ENCODE measurements at regions not wholly inside any gene's neighbourhood (a gene's known extent, or its start where the extent isn't known, plus 50 kb on each side); places are given as distances from the start of the nearest gene placed in this dataset.

DNA sequence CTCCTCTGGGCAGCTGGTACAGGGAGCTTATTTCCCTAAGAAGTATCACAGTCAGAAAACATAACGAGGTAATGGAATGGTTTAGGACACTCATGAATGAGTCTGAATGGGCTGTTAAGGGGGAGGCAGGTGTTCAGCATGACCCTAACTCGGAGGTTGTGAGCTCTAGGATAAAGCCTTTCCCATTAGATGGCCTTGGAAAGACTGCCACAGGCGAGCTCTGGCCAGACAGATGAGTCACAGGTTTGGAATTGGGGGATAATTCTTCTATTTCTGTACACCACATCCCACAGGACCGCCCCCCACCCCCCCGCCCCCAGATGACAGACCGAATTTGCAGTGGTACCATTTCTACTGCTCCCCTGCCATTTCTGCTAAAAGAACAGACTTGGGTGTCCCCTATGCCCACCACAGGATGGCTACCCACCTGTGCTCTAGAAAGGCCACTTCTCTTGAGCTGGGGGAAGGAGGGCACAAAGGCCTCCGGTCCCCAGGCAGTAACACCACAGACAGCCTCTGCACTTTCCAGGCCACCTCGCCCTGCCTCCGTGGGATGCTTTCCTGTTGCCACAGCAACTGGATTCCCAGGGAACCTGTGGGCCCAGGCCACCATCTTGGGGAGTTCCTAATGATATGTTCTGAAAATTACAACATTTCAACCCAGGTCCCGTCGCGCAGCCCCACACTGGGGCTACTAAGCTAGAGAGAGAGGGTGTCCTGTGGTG lies 76.7 kb downstream of the TRIM29 start:
- DNase-seq (ENCODE audit: low spot score in 2 of 2) (no peak), FAIRE-seq (no peak)

DNA sequence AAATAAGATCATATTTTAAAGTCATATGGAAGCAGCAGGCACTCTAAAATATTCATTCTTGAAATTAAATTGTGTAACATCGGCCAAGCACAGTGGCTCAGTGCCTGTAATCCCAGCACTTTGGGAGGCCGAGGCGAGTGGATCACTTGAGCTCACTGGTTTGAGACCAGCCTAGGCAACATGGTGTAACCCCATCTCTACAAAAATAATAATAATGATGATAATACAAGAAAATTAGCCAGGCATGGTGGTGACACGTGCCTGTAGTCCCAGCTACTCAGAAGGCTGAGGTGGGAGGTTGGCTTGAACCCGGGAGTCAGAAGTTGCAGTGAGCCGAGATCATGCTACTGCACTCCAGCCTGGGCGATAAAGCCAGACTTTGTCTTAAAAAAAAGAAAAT lies 77.4 kb downstream of the TRIM29 start:
- FAIRE-seq (no peak), DNase-seq (ENCODE audit: low spot score in 2 of 2) (no peak)

DNA sequence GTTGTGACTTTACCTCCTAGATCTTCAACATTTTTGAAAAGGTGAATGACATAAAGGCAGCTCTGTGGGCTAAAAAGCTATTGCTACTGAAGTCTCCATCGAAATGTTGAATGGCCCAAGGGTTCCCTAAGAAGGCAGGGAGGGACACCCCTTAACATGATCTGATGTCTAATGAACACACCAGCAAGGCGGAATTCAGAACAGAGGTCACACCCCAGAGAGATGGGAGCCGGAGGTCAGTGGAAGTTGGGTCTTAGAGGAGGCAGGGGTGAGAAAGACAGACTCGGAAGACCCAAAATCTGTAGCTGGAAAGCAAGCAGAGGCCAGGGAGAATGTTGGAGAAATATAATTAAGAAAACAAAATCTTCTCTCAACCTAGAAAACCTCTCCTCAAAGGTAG lies 79.0 kb downstream of the TRIM29 start:
- FAIRE-seq, result no peak
- no peak for DNase-seq (ENCODE audit: low spot score in 2 of 2)

DNA sequence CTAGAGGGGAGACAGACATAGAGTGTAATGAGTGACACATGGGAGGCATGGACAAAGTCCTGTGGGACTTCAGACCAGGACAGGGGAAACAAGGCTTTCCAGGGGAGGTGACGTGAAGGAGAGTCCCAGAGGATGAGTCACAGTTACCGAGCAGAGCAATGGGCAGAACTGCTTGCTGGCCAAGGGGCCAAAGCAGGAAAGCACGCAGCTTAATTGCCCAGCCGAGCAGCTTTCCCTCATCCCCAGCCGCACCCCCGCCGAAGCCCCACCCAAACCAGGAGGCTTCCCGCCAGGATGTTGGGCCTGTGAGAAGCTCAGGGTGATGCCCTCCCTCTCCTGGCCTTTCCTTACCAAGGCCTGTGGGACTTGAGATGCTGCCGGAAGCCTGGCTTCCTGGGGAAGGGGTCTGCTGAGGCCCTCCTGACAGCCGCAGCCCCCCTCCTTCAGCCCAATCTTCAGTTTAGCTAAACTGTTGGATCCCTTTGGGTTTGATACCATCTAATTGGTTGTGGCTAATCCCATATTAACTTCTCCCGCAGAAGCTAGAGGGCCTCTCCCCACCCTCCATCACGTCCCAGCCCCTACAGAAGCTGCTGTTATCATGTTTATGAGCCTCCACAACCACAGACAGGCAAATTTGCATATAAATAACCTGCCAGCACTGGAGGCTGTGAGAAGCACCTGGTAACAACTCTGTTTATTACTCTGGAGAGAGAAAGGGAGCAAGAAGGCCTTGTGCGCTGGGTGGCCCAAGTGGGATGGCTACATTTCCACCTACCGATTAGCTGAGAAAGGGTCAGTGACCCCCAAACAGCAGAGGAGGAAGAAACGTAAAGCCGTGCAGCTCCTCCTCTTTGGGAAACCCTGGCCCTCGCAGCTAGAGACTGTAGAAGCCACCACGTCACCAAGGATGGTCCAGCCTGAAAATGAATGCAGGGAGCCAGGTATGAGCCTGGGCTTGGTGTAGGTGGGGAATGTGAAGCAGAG lies 80.0 kb downstream of the TRIM29 start:
- no peak for DNase-seq (ENCODE audit: low spot score in 2 of 2)
- FAIRE-seq, result no peak

DNA sequence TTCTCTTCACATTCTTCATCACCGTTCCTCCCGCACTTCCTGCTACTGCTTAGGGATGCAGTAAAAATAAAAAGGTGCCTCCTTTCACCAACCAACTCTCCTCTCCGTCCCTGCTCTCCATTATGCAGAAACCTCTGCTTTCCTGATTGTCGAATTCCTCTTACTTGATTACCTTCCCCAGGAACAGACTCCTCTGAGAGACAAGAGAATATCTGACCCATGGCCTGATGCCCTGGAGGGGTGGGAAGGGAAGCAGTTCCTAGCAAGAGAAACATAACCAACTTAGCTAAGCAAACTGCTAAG lies 80.9 kb downstream of the TRIM29 start:
- FAIRE-seq, result no peak
- no peak for DNase-seq (ENCODE audit: low spot score in 2 of 2)

DNA sequence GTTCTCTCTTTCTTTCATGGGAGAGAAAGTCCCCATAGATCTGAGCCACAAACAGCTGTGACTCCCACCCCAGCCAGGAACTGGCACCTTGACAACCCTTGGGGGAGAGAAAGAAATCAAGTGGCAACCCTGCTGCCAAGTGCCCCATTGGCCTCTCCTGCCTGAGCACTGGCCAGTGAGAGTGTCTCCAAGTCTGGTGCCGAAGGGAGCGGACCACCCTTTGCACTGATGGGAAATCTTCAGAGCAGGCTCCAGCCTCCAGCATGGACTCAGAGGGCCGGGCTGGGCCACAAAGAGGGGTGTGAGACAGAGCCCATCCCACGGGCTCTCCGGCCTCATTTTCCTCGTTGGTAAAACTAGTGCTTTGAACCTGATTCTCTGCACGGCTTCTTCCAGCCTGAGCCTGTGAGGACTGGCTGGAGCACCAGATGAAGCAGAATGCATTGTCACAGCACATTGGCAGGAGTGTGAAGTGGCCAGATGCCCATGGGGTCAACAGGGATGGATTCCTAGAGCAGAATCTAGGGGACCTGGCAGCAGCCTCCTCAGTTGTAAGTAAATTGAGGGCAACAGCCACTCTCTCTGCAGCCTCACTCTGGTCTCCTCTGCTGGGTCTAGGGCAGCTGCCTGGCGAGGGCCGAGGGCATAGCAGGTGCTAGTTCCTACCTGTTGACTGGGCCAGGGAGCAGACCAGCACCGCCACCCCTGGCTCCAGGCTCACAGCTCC lies 81.4 kb downstream of the TRIM29 start:
- no peak for DNase-seq (ENCODE audit: low spot score in 2 of 2)
- FAIRE-seq, result no peak

DNA sequence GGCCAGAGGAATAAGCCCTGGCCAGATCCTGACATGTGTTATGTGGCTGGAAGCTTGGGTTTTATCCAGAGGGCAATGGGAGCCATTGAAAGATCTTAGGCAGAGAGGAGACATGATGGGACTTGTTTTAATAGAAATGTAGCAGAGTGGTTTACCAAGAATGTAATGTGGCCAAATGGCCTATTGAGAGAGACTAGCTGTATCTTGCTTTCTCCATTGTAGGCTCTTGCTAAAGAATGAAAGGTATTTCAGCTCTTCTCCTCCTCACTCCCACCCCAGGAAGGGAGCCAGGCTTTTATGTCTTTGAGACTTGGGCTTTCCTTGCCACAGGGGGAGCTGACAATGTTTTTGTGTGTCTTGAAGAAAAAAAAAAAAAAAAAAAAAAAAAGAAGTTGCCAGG lies 82.3 kb downstream of the TRIM29 start:
- DNase-seq (ENCODE audit: low spot score in 2 of 2) (no peak), FAIRE-seq (no peak)

DNA sequence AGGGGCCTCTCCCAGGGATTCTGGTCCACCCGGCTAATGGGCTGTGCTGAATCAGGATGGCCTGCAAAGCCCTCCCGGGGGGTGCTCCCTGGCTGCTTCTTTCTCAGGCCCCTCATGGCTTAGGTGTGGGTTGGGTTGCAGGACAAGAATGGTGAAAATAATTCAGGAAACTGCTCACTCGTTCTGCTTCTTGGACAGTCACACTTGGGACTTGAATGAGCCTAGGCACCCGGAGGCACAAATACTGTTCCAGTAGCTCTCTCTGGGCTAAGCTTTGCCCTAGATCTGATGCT lies 83.2 kb downstream of the TRIM29 start:
- no peak for FAIRE-seq

DNA sequence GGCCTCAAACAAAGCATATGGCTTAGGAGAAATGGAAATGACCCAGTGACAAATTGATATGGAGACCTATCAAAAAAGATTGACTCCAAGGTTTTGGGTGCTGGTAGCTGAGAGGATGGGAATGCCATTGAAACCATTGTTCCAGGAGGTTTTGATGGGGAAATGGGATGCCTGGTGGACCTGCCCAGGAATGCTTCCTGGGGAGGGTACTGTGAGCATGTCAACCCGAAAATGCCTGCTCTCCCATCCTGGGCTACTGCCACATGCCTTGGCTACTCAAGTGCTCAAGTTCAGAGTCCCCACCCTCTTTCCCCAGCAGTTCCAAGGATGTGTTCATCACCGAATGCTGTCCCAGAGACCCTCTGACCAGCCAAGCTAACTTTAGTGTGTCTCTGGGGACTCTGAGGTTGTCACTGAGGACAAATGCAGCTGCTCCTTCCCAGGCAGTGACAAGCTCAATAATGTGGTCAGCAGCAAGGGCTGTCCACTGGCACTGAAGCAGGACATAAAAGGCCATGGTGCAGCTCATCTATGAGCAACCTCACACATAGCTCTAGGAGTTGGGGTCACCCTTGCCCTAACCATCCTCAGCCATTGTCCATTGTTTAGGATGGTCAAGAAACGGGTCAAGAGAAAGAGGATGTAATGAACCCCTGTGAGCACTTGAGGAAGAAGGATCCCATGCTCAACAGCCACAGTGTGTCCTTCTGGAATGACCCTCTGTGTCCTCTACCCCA lies 83.7 kb downstream of the TRIM29 start:
- FAIRE-seq, result no peak
- no peak for DNase-seq (ENCODE audit: low spot score in 2 of 2)

More for the DNA sequence above, 83.2 kb downstream of the TRIM29 start:
- DNase-seq (ENCODE audit: low spot score in 2 of 2), result no peak

DNA sequence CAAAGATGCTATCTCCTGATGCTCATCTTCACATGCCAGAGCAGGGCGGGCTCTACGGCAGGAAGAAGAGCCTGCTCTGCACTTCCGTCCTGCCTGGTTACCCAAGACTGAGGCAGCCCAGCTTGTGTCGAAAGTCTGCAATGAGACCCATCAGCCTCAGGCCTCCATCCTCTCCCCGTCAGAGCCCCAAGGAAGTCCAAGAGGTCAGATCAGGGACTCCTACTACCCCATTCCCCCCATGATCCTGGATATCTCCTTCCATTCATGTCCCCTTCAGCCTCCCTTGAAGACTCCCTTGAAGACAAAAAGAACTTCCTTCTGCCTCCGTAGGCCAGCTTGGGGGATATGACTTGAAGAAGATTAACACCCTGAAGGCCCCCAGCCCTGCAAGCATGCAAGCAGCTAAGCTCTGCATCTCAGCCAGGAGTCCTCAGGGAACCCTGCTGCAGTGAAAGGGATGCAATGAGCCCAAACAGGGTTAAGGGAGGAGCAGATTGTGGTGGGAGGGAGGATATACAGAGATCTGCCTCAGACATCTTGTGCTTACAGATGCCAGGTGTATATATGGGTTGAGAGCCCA lies 85.6 kb downstream of the TRIM29 start:
- no peak for FAIRE-seq
- DNase-seq (ENCODE audit: low spot score in 2 of 2), result no peak

DNA sequence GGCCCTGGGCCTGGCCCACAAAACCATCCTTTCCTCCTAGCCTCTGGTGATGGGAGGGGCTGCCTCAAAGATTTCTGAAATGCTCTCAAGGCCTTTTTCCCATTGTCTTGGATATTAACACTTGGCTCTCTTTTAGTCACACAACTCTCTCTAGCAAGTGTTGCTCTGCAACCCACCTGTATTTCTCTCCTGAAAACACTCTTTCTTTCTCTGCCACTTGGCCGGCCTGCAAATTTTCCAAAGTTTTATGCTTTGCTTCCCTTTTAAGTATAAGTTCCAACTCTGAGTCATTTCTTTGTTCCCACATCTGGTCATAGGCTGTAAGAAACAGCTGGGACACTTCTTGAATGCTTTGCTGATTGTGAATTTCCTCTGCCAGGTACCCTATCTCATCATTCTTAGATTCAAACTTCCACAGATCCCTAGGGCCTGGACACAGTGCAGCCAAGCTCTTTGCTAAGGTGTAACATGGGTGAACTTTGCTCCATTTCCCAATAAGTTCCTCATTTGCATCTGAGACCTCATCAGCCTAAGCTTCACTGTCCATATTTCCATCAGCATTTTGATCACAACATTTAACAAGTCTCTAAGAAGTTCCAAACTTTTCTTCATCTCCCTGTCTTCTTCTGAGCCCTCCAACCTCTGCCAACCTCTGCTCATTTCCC lies 93.8 kb downstream of the TRIM29 start:
- DNase-seq (ENCODE audit: low spot score in 2 of 2) (no peak), FAIRE-seq (no peak)

DNA sequence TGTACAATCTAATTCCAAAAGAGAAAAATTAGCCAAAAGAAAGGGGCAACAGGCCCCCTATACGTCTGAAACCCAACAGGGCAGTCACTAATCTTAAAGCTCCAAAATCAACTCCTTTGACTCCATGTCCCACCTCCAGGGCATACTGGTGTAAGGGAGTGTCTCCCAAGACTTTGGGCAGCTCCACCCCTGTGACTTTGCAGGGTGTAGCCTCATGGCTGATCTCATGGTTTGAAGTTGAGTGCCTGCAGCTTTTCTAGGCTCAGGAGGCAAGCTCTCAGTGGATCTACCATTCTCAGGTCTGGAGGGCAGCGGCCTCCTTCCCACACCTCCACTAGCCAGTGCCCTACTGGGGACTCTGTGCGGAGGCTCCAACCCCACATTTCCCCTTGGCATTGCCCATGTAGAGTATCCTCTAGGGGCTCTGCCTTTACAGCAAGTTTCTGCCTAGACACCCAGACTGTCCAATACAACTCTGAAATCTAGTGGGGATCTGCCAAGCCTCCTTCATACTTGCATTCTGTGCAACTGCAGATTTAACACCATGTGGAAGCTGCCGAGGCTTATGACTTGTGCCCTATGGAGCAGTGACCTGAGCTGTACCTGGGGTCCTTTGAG lies 94.5 kb downstream of the TRIM29 start:
- DNase-seq (ENCODE audit: low spot score in 2 of 2), result no peak
- FAIRE-seq, result no peak

DNA sequence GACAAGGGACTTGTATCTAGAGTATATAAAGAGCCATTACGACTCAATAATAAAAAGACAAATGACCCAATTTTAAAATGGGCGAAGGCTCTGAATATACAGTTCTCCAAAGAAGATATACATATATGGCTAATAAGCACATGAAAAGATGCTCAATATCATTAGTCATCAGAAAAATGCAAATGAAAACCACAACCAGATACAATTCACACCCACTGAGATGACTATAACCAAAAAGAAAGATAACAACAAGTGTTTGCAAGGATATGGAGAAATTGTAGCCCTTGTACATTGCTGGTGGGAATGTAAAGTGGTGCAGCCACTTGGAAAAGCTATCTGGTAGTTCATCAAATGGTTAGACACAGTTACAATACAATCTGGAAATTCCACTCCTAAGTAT lies 96.3 kb downstream of the TRIM29 start:
- FAIRE-seq (no peak), DNase-seq (ENCODE audit: low spot score in 2 of 2) (no peak)

DNA sequence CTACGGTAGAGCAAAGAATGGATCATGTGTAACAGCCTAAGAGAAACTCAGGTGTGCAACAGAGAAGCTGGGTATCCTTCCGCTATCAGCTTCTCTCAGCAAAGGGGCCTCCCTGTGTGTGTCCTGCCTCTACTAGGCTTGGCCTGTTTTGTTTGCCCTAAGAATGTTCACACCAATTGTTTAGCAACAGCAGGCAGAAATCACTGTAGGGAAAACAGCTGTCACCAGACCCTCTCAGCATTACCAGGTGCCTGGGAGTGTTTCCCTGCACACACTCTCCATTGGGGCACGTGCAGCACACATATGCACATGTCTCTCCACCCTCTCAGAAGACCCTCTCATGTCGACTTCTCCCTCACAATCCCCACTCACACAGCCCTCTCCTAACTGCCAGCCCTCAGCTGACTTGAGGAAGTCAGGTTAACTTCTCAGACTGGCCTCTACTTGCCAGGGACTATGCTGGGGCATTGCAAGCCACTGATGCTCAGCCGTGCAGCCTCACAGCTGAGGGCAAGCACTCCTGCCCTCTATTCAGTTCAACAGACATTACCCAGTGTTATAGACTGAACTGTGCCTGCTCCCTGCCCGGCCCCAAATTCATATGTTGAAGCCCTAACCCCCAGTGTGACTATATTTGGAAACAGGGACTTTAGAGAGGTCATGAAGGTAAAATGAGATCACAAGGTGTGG lies 97.6 kb downstream of the TRIM29 start:
- no peak for DNase-seq (ENCODE audit: low spot score in 2 of 2)
- no peak for FAIRE-seq

DNA sequence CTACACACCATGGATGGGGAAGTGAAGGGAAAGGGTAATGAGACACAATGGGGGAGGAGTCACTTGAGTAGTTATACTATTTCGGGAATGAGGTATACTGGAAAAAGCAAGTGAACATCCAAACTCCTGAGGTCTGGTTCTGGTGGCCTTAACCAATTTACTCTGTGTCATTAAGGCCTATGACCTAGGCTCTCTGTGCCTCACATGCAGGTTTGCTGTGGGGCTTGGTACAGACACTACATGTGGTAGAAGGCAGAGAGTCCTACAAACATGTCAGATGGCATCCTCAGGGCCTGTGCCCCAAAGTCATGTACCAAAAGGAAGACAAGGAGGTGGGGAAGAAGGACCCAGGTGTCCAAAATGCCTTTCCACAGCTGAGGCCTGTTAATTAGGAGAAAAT lies 98.9 kb downstream of the TRIM29 start:
- no peak for FAIRE-seq
- DNase-seq (ENCODE audit: low spot score in 2 of 2), result no peak

DNA sequence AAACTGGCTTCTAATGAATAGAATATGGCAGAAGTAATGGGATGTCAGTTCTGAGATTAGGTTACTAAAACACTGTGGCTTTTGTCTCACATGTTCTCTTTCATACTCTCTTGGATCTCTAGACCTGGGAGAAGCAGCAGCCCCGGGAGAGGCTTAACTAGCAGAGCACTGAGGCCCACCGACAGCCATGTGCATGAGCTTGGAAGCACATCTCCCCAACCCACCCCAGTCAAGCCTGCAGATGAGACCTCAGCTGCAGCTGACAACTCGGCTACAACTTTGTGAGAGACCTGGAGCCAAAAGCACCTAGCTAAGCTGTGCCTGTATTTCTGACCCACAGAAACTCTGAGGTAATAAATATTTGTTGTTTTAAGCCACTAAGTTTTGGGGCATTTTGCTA lies 100.8 kb downstream of the TRIM29 start:
- no peak for DNase-seq (ENCODE audit: low spot score in 2 of 2)
- no peak for FAIRE-seq

DNA sequence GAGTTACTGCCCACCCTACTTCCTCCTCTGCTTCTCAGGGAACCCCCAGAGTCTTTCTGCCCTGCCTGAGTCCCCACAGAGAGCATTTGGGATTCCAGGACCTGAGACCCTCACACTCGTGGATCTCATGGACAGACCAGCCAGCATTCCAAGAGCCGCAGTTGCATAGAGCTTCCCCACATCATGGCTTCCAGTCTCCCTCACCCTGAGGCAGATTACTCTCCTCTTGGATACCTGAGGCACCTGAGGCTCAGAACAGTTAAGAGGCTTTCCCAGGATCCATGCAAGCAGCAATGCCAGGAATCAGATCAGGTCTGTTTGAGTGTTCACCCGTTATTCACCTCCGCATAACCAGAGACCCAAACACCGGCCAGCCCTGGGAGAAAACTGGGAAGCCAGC lies 102.2 kb downstream of the TRIM29 start:
- FAIRE-seq, result no peak
- DNase-seq (ENCODE audit: low spot score in 2 of 2), result no peak

DNA sequence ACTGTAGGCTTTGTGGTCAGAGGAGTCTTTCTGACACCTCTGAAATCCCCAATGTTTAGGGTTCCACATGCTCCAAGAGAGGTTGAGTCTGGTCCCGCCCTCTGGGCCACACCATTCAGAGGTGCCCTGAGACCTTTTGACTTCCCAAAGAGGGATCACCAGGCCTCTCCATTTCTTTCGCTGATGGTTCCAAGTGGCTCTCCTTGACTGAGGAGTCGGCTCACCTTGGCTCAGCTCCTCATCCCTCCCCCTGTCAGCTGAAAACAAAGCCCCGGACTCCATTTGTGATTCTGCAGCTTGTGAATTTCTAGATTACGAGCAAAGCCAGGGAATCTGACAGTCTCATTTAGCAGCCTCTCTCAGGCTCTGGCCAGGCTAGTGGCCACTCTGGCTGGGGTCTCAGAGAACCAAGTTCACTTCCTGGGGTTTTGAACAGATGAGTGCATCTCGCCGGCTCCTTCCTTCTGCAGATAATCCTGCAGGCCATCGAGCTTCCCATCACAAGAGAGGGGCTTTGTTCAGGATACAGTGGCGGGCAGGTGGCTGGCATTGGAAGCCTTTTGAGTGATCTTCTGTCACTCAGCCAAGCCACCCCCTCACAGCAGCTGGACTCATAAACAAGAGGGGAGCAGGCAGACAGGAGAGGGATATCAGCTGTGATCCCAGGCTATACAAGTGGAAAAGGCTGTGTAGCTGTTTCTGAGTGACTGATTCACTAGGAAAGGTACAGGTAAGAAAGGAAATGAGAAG lies 102.9 kb downstream of the TRIM29 start:
- FAIRE-seq, result no peak
- no peak for DNase-seq (ENCODE audit: low spot score in 2 of 2)
